DND-41 (cell line): ENCODE measurements at regions not wholly inside any gene's neighbourhood (a gene's known extent, or its start where the extent isn't known, plus 50 kb on each side); places are given as distances from the start of the nearest gene placed in this dataset.
A peak's percentile ranks its signal among the peaks of the same experiment; 100 is the strongest.

ENCODE experiments used
- ATAC-seq: fragments of 200-7000 bp; cut with Tn5 transposase; 3 replicates; pipeline ENCODE4 v1.9.1; 2021; ENCODE audit warnings: low read depth; ENCODE audit not compliant: insufficient read depth
- DNase-seq: peaks from one replicate; pipeline ENCODE4 v3.0.0-alpha.2; 2020
- H2AFZ ChIP-seq: 2 replicates; pipeline ENCODE4 v1.6.0; 2012; ENCODE audit warnings: low read depth, low read length
- H3K27ac ChIP-seq: 2 replicates; pipeline ENCODE4 v1.5.1; 2012; ENCODE audit warnings: low read length, inconsistent platforms
- H3K27me3 ChIP-seq: fragments of 200-600 bp; sonication (generic); 2 replicates; pipeline ENCODE4 v1.6.0; 2012; ENCODE audit warnings: low read length, mild to moderate bottlenecking, inconsistent platforms; ENCODE audit not compliant: insufficient read depth, poor library complexity
- H3K36me3 ChIP-seq: 2 replicates; pipeline ENCODE4 v1.5.1; 2012; ENCODE audit warnings: low read length, inconsistent platforms; ENCODE audit not compliant: insufficient read depth
- H3K4me1 ChIP-seq: 2 replicates; pipeline ENCODE4 v1.5.1; 2012; ENCODE audit warnings: mild to moderate bottlenecking, low read length; ENCODE audit not compliant: insufficient read depth
- H3K4me2 ChIP-seq: 2 replicates; pipeline ENCODE4 v1.6.0; 2012; ENCODE audit warnings: mild to moderate bottlenecking, moderate library complexity, low read length, inconsistent platforms; ENCODE audit not compliant: insufficient read depth
- H3K4me3 ChIP-seq, 2 experiments: fragments of 200-600 bp in 1 of 2; shearing (Covaris generic) in 1 of 2; 2 replicates each; pipeline ENCODE4 v1.5.1; 2012 to 2016; ENCODE audit warnings: inconsistent platforms in 2 of 2, low read length in 2 of 2, mild to moderate bottlenecking in 2 of 2, low read depth in 1 of 2, moderate library complexity in 1 of 2
- H3K79me2 ChIP-seq: 2 replicates; pipeline ENCODE4 v1.6.0; 2012; ENCODE audit warnings: low read length, inconsistent platforms; ENCODE audit not compliant: insufficient read depth
- H3K9ac ChIP-seq: 2 replicates; pipeline ENCODE4 v1.6.0; 2012; ENCODE audit warnings: low read depth, mild to moderate bottlenecking, inconsistent platforms, low read length, moderate library complexity
- H3K9me3 ChIP-seq: 2 replicates; pipeline ENCODE4 v1.5.1; 2012; ENCODE audit warnings: low read length, moderate library complexity, mild to moderate bottlenecking, inconsistent platforms; ENCODE audit not compliant: insufficient read depth, severe bottlenecking
- H4K20me1 ChIP-seq: 2 replicates; pipeline ENCODE4 v1.6.0; 2012; ENCODE audit warnings: low read length; ENCODE audit not compliant: insufficient read depth
- EZH2 ChIP-seq: IDR thresholded peaks from 3 replicates; pipeline ENCODE4 v1.6.1; 2012; ENCODE audit warnings: borderline replicate concordance, low read depth, mild to moderate bottlenecking, moderate library complexity, low read length, inconsistent platforms; ENCODE audit not compliant: severe bottlenecking
- TF ChIP-seq, protein P1 (sequence below): IDR thresholded peaks from 2 replicates; pipeline ENCODE4 v1.5.1; 2012; ENCODE audit warnings: borderline replicate concordance, low read length, moderate library complexity, mild to moderate bottlenecking; ENCODE audit not compliant: poor library complexity, severe bottlenecking; ENCODE audit errors: extremely low read depth

DNA sequence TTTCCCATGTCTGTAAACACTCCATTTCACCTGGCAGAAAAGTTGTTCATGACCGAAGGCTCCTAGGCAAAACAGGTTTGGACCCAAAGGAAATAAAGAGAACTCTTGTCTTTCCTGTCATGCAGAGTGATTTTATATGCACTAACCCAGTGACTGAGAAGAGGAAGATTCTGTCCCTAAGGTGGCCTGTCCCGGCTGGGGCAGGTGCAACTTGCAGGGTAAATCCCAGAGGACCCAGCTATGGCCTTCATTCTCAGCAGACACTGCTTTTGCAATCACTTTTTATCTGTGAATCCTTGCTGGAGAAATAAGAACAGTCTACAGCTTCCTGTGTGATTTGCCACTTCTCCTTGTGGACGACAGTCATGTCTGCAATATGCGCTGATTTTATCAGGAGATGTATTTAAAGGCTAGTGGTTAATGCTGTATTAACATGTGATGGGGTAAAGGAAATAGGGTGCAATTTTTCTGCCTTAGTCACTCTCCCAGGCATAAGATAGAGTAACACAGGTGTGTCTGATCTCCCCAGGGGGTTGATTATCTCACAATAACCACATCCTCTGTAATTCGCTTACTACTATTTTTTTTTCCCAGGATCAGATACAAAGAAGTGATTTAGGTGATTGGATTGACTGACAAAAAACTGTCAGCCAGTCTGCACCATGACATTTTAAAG lies 696.8 kb upstream of the SOX9 start:
- no peak for TF ChIP-seq EZH2
- TF ChIP-seq, protein P1, sequence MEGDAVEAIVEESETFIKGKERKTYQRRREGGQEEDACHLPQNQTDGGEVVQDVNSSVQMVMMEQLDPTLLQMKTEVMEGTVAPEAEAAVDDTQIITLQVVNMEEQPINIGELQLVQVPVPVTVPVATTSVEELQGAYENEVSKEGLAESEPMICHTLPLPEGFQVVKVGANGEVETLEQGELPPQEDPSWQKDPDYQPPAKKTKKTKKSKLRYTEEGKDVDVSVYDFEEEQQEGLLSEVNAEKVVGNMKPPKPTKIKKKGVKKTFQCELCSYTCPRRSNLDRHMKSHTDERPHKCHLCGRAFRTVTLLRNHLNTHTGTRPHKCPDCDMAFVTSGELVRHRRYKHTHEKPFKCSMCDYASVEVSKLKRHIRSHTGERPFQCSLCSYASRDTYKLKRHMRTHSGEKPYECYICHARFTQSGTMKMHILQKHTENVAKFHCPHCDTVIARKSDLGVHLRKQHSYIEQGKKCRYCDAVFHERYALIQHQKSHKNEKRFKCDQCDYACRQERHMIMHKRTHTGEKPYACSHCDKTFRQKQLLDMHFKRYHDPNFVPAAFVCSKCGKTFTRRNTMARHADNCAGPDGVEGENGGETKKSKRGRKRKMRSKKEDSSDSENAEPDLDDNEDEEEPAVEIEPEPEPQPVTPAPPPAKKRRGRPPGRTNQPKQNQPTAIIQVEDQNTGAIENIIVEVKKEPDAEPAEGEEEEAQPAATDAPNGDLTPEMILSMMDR = peak; percentile 12
- H3K9me3 ChIP-seq = peaks cover 4% of the 10 kb centered on the region
- no peaks in the 10 kb centered on the region for H3K27me3 ChIP-seq
- peak overlapping the region; percentile 28; the same call in 1 of the 2 replicates for H3K9ac ChIP-seq
- H2AFZ ChIP-seq = no peak overlapping the region
- H3K27ac ChIP-seq = peak overlapping the region; percentile 86
- H3K4me1 ChIP-seq = peaks cover 33% of the 10 kb centered on the region
- H3K4me3 ChIP-seq = no peak overlapping the region
- peak; percentile 96 for ATAC-seq
- H3K4me2 ChIP-seq = peak overlapping the region; percentile 43; the same call in 1 of the 2 replicates
- peak; percentile 76 for DNase-seq
- no peaks in the 10 kb centered on the region for H3K79me2 ChIP-seq
- no peaks in the 10 kb centered on the region for H4K20me1 ChIP-seq
- no peaks in the 10 kb centered on the region for H3K36me3 ChIP-seq

DNA sequence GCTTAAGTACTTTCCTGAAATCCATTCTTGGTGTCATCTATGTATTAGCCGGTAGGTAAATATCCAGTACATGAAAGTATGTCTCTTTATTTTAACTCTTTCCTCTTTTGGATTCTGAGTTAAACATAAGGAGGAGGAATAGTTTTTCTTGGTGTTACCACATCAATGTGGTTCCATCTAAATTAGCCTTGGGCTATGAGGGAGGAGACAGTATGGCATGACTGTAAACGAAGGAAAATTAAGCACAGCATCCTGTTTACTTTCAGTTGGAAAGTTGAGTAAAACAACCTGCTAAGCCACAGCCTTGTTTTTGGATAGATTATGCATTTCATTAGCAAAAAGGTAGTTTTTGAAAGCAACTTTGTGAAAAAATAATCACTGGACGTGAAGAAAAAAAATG lies 693.0 kb upstream of the SOX9 start:
- Histone ChIP-seq H3K9me3 (peaks cover 6% of the 10 kb centered on the region), H3K4me2 (no peak overlapping the region), H3K9ac (no peak overlapping the region), H3K79me2 (no peaks in the 10 kb centered on the region), H4K20me1 (no peaks in the 10 kb centered on the region), H3K27me3 (no peaks in the 10 kb centered on the region), H3K4me3 (no peak overlapping the region), H3K27ac (0 out of 2 replicates have a peak overlapping the region, but pooled peaks have one; percentile 16), H2AFZ (no peak overlapping the region), H3K4me1 (peaks cover 33% of the 10 kb centered on the region), H3K36me3 (no peaks in the 10 kb centered on the region)
- ATAC-seq (no peak), DNase-seq (no peak)
- TF ChIP-seq, protein P1 = no peak
- TF ChIP-seq EZH2 = no peak

DNA sequence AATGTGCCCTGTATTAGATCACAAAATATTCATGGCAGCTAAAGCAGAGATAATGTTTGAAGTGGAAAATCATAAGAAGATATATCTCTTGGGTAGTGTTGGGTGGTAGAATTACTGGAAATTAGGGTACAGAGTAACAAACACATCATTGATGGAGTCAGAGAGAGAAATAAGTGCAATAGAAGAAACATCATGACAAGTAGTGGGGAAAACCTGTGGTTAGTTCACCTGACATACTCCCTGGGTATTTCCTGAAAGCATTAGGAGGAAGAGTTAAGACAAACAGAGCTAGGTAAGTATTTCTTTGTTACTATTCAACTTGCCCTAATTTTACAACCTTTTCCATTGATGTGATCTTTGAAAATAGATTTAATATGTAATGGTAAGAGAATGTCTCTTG lies 691.9 kb upstream of the SOX9 start:
- no peak overlapping the region for H3K4me3 ChIP-seq
- no peak overlapping the region for H3K27ac ChIP-seq
- no peaks in the 10 kb centered on the region for H3K36me3 ChIP-seq
- TF ChIP-seq, protein P1 = no peak
- no peak for TF ChIP-seq EZH2
- H3K4me2 ChIP-seq = no peak overlapping the region
- H3K9me3 ChIP-seq = peaks cover 6% of the 10 kb centered on the region
- H4K20me1 ChIP-seq = no peaks in the 10 kb centered on the region
- DNase-seq (no peak), ATAC-seq (no peak)
- no peaks in the 10 kb centered on the region for H3K79me2 ChIP-seq
- H2AFZ ChIP-seq = no peak overlapping the region
- H3K4me1 ChIP-seq = peaks cover 22% of the 10 kb centered on the region
- H3K27me3 ChIP-seq = no peaks in the 10 kb centered on the region
- no peak overlapping the region for H3K9ac ChIP-seq
